NCI-H1105 (cell line): ENCODE measurements at regions not wholly inside any gene's neighbourhood (a gene's known extent, or its start where the extent isn't known, plus 50 kb on each side); places are given as distances from the start of the nearest gene placed in this dataset.

Experiments used
- DNase-seq: peaks from one replicate; lab custom pipeline; 2025; lab: John Stamatoyannopoulos, UW

GRCh38 chr1:14302025-14302424 is 296.5 kb upstream of the KAZN start:
- no peak for DNase-seq

GRCh38 chr1:14303011-14303410 is 295.5 kb upstream of the KAZN start:
- DNase-seq: no peak

- no peak for DNase-seq
Measured at GRCh38 chr1:14304381-14304865, 294.1 kb upstream of the KAZN start.

- DNase-seq: no peak
Measured at GRCh38 chr1:14308460-14308859, 290.0 kb upstream of the KAZN start.

GRCh38 chr1:14309984-14310383 is 288.5 kb upstream of the KAZN start:
- no peak for DNase-seq

GRCh38 chr1:14310476-14310875 is 288.0 kb upstream of the KAZN start:
- no peak for DNase-seq

- DNase-seq: peak; percentile 29
Measured at GRCh38 chr1:14313731-14314431, 284.6 kb upstream of the KAZN start.

GRCh38 chr1:14318830-14319229 is 279.7 kb upstream of the KAZN start:
- DNase-seq: no peak

GRCh38 chr1:14320518-14320917 is 278.0 kb upstream of the KAZN start:
- DNase-seq: no peak

GRCh38 chr1:14320986-14321385 is 277.5 kb upstream of the KAZN start:
- DNase-seq: no peak

- no peak for DNase-seq
Measured at GRCh38 chr1:14321422-14321821, 277.1 kb upstream of the KAZN start.

- DNase-seq: no peak
Measured at GRCh38 chr1:14323568-14324247, 274.8 kb upstream of the KAZN start.

GRCh38 chr1:14324248-14324630 is 274.2 kb upstream of the KAZN start:
- DNase-seq: no peak

GRCh38 chr1:14326857-14327256 is 271.6 kb upstream of the KAZN start:
- no peak for DNase-seq

- DNase-seq: no peak
Measured at GRCh38 chr1:14328685-14329084, 269.8 kb upstream of the KAZN start.

- DNase-seq: no peak
Measured at GRCh38 chr1:14332158-14332557, 266.3 kb upstream of the KAZN start.

GRCh38 chr1:14334336-14335176 is 263.9 kb upstream of the KAZN start:
- DNase-seq: no peak

GRCh38 chr1:14338509-14338908 is 260.0 kb upstream of the KAZN start:
- no peak for DNase-seq

- DNase-seq: no peak
Measured at GRCh38 chr1:14339288-14339687, 259.2 kb upstream of the KAZN start.

GRCh38 chr1:14340002-14340785 is 258.3 kb upstream of the KAZN start:
- no peak for DNase-seq

- no peak for DNase-seq
Measured at GRCh38 chr1:14341147-14341546, 257.3 kb upstream of the KAZN start.

GRCh38 chr1:14345946-14346550 is 252.4 kb upstream of the KAZN start:
- no peak for DNase-seq
